GM06990 (cell line): ENCODE measurements at regions not wholly inside any gene's neighbourhood (a gene's known extent, or its start where the extent isn't known, plus 50 kb on each side); places are given as distances from the start of the nearest gene placed in this dataset.

Experiments
- DNase-seq: peaks from one replicate; pipeline ENCODE4 v3.0.0-alpha.2; 2011; ENCODE audit not compliant: insufficient read length; ENCODE audit errors: extremely low read depth
- H3K27me3 ChIP-seq: replicated peaks from 2 replicates; pipeline ENCODE4 v1.6.0; 2011; ENCODE audit warnings: low read length; ENCODE audit not compliant: control insufficient read depth, insufficient read depth
- H3K36me3 ChIP-seq: 2 replicates; pipeline ENCODE4 v1.5.1; 2011; ENCODE audit warnings: low read length; ENCODE audit not compliant: control insufficient read depth, insufficient read depth
- H3K4me3 ChIP-seq: replicated peaks from 2 replicates; pipeline ENCODE4 v1.5.1; 2011; ENCODE audit warnings: low read depth, mild to moderate bottlenecking, control low read depth, low read length
- CTCF ChIP-seq: IDR thresholded peaks from 2 replicates; pipeline ENCODE4 v1.5.1; 2011; ENCODE audit warnings: low read length, control low read depth, mild to moderate bottlenecking, inconsistent platforms; ENCODE audit not compliant: insufficient read depth, poor library complexity, severe bottlenecking

GRCh38 chr10:78313636-78314035 is 280.0 kb downstream of the RPS24 start:
- Histone ChIP-seq H3K27me3 (no peaks in the 10 kb centered on the region; the same call in 1 of the 2 replicates), H3K4me3 (no peak overlapping the region), H3K36me3 (no peaks in the 10 kb centered on the region)
- no peak for DNase-seq
- TF ChIP-seq CTCF = no peak

- no peak for TF ChIP-seq CTCF
- no peak for DNase-seq
- Histone ChIP-seq H3K4me3 (no peak overlapping the region), H3K27me3 (no peaks in the 10 kb centered on the region; the same call in 1 of the 2 replicates), H3K36me3 (no peaks in the 10 kb centered on the region)
Observed at GRCh38 chr10:78314651-78315050, 281.0 kb downstream of the RPS24 start.

- no peak for TF ChIP-seq CTCF
- no peak for DNase-seq
Observed at GRCh38 chr10:78316451-78316931, 282.8 kb downstream of the RPS24 start.

GRCh38 chr10:78318305-78318704 is 284.6 kb downstream of the RPS24 start:
- no peak for TF ChIP-seq CTCF
- H3K4me3 ChIP-seq = no peak overlapping the region
- H3K36me3 ChIP-seq = no peaks in the 10 kb centered on the region
- DNase-seq = no peak
- no peaks in the 10 kb centered on the region; the same call in 1 of the 2 replicates for H3K27me3 ChIP-seq

More at GRCh38 chr10:78316451-78316931, 282.8 kb downstream of the RPS24 start:
- Histone ChIP-seq H3K4me3 (no peak overlapping the region), H3K27me3 (no peaks in the 10 kb centered on the region; the same call in 1 of the 2 replicates), H3K36me3 (no peaks in the 10 kb centered on the region)

GRCh38 chr10:78319371-78319770 is 285.7 kb downstream of the RPS24 start:
- no peak for DNase-seq
- no peak for TF ChIP-seq CTCF
- Histone ChIP-seq H3K27me3 (no peaks in the 10 kb centered on the region; the same call in 1 of the 2 replicates), H3K4me3 (no peak overlapping the region), H3K36me3 (no peaks in the 10 kb centered on the region)

- Histone ChIP-seq H3K4me3 (no peak overlapping the region), H3K27me3 (no peaks in the 10 kb centered on the region), H3K36me3 (no peaks in the 10 kb centered on the region)
- no peak for TF ChIP-seq CTCF
- no peak for DNase-seq
Observed at GRCh38 chr10:78319841-78320240, 286.2 kb downstream of the RPS24 start.
